AG08396 (cell line): ENCODE measurements at regions not wholly inside any gene's neighbourhood (a gene's known extent, or its start where the extent isn't known, plus 50 kb on each side); places are given as distances from the start of the nearest gene placed in this dataset.
"Not testable (repeated sequence)": the region's sequence is repeated elsewhere in the genome, so short reads cannot be mapped to it uniquely, and the experiment has no call there.

Source experiments
- DNase-seq: peaks from one replicate; pipeline ENCODE4 v3.0.0; 2012; ENCODE audit warnings: low spot score, mixed read lengths

DNA sequence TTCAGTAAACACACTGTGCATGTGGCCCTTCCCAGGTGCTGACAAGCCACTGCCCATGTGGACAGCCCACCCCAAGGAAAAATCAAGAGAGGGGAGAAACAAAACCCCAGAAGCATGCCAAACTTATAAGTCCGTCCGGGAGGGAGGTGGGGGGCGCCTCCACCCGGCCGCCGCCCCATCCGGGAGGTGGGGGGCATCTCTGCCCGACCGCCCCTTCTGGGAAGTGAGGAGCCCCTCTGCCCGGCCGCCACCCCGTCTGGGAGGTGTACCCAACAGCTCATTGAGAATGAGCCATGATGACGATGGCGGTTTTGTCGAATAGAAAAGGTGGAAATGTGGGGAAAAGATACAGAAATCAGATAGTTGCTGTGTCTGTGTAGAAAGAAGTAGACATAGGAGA lies 53.8 kb upstream of the C2CD4B start:
- DNase-seq = no peak

DNA sequence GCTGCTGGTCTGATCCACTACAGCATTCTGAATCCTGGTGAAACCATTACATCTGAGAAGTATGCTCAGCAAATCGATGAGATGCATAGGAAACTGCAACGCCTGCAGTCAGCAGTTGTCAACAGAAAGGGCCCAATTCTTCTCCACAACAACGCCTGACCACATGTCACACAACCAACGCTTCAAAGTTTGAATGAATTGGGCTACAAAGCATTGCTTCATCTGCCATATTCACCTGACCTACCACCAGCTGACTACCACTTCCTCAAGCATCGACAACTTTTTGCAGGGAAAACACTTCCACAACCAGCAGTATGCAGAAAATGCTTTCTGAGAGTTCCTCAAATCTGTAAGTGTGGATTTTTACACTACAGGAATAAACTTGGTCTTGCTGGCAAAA lies 54.7 kb upstream of the C2CD4B start:
- DNase-seq = no peak

DNA sequence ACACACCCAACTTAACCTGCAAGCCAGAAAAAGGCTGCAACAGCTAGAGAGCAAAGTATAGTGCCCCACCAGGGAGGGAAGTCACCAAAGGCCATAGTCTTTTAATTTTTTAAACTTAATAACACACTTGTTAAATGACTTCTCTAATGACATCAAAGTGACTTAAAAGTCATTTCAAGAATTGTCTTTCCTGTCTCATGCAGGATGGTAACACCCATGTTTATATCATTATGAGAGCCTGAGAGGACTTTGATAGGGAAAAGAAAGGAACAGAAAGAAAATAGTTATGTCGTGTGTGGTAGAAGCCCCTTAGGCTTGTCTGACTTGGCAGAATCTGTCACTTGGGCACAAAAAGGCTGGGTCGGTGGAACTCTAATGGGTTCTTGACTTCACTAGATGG lies 57.9 kb upstream of the C2CD4B start:
- no peak for DNase-seq

DNA sequence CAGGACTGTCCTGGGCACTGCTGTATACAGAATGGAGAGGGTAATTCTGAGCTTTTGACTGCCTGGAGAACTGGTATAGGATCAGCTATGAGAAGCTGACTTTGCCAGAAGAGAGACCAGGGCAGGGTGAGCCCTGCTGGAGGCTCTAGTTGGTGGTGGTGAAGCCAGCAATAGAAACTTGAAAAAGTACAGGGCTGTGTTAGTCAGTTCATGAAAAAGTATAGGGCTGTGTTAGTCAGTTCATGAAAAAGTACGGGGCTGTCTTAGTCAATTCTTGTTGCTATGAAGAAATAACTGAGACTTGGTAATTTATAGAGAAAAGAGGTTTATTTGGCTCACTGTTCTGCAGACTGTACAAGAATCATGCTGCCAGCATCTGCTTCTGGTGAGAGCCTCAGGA lies 63.5 kb upstream of the C2CD4B start:
- DNase-seq = no peak

DNA sequence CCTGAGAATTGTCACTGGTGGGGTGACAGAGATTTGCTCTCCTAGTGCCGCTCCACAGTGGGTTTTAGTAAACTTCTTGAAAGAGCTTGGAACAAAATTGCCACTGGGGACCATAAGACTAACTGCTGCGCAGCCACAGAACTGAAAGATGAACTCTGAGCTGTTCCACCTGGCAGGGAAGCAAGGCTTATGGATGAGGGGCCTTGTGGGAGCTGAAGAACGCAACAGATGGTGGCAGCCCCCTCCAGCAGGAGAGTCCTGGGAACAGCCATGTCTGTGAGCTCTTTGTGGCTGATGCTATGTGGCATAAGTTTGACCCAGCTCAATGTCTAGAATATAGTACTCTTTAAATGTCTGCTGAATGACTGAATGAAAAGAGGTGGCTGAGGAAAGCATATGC lies 66.8 kb upstream of the C2CD4B start:
- no peak for DNase-seq

DNA sequence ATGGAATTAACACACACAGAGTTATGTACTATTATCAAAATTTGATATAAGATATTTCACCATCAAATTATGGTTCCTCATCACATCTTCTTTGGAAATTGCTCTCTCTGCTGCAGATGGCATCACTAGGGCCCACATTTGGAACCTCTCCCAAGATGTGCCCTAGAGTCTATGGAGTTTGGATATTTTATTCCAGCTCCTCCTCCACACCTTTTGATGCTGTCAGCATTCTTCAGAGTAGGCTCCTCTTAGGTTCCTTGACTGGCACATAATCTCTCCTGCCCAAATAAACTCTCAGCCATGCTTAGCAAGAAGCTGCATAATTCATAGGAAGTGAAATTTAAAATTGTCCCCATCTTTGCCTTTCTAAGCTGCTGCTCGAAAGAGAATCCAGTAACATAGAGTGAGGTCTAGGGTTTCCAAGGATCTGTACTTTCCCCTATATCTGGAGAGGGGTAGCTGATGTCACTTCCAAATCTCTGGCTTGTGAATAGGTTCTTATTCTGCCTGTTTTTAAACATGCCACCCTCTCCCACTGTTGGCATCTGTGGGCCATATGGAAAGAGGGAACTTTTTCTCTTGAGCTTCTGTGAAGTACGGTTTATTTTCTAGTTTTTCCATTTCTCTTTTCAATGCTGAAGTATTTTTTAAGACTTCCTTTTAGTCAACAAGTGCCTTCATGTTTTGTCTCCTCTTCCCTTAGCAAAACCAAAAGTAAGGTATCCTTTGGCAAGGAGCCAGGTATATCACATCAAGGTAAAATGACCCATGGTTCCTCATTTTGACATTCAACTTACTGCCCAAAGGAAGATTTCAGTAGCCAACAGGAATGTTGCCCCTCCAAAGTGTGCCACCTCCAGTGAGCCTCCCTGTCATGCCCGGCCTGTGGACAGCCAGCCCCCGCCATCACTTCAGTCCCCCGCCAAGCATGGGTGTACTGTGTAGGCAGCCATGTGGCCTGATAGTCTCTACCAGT lies 75.3 kb upstream of the C2CD4B start:
- no peak for DNase-seq

DNA sequence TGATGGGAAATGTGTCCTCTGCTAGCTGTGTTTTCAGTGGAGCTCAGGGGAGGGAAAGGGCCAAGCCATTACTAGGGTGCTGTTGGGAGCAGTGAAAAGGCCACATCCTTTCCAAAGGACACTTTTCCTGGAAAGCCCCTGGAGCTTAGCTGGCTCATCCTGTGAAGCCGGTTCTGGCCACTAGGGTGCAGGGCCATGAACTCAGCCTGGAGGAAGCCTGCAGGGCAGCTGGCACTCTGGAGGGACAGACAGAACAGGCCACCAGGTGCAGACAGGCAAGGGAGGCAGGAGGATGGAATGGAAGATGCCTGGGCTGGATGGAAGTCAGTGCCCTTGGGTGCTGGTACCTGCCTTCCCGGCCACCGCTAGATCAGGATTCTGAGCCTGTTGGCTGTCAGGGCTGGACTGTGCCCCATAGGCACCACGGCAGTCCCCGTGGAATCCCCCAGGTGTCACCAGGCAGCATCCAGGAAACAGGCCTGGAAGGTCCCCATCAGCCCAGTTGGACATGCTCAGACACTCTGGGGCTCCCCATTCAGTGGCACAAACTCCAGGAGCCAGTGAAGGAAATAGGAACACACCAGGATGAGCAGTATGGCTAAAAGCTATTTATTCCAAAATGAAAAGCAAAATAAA lies 76.2 kb upstream of the C2CD4B start:
- no peak for DNase-seq

DNA sequence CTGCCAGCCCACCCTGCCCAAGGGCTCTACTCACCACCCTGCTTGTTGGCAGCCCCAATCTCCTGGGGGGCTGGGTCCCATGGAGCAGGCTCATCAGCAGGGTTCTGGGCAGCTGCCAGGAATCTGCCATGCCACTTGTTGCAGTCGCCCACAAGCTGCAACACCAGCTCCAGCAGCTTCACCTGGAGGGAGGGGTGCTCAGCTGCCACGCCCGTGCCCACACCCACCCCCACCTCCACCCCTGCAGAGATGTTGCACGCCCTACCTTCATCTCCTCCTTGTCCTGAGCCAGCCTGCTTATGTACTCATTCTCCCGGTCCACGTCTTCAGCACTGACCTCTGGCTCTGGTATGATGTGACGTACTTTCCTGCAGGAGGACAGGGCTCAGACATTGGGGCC lies 77.9 kb upstream of the C2CD4B start:
- DNase-seq = no peak

DNA sequence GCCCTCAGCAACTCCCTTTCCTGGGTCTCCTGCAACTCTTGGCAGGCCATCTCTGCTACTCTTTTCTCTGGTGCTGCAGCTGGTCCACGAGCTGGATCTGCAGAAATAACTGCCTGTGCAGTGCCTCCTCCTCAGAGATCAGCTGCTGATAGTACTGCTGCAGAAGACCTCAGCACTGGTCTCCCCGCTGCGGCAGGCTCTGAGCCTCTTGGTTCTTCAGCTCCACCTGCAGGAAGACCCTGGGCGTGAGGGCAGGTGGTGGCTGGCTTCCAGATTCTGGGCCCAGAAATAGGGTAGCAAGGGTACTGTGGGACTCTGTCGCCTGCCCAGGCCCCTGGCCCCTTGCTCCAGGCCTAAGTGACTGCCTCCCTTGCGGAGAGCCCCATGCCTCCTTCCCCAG lies 79.7 kb upstream of the C2CD4B start:
- no peak for DNase-seq

DNA sequence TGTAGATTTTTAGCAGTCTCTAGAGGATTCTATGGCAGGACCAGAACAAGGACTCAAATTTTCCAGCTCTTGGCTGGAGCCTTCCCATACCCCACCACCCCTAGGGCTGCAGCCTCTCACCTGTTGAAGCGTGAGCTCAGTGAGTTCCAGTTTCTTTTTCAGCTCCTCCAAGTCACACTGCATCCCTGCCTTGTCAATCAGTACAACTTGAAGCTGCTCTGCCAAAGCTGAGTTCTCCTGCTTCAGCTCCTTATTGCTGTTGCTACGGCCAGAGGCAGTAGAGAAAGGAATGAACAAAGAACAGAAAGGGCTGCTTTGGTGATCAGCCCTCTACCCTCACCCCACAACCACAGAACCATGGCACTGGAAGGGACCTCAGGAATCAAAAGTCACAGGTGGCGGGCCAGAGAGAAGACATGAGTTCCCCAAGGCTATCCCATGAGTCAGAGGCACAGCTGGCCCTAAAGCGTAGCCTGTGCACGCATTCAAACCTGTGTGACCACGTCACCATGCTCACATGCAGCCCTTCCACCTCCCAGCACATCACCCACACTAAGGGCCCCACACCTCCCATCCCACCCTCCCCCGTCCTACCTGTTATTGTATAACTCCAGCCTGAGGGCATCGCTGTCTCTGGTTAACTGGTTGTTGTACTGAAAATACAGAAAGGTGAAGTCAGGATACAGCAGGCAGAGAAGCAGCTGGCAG lies 83.3 kb upstream of the C2CD4B start:
- no peak for DNase-seq

DNA sequence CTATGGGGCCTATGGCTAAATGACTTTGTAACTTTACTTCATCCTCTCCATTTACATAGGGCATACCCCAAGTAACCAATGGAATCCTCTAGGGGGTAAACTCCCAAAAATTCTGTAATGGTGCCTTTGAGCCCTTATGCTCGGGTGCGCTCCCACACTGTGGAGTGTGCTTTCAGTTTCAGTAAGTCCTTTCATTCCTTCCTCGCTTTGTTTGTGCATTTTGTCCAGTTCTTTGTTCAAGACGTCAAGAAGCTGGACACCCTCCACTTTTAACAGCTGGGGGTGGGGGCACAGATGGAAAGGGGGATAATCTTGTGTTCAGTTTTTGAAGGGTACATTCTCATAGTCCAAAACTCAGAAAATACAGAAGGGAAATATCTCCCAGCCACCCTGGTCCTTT lies 84.4 kb upstream of the C2CD4B start:
- no peak for DNase-seq

DNA sequence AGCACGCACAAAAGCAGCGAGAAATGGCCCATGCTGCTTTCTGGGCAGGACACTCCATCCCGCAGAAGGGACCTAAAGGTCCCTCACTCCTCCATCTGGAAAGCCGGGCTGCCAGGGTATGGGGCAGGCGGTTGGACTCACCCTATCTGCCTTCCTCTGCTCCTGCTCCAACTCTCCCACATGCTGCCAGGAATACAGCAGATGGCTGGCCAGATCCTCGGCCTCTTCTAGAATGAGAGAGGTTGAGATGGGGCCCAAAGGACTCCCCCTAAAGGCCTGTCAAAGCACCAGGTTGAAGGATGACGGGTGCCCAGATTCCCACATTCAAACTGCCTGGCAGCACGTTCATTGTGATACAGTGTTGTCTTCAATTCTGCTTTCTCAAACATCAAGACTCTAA lies 85.1 kb upstream of the C2CD4B start:
- no peak for DNase-seq

DNA sequence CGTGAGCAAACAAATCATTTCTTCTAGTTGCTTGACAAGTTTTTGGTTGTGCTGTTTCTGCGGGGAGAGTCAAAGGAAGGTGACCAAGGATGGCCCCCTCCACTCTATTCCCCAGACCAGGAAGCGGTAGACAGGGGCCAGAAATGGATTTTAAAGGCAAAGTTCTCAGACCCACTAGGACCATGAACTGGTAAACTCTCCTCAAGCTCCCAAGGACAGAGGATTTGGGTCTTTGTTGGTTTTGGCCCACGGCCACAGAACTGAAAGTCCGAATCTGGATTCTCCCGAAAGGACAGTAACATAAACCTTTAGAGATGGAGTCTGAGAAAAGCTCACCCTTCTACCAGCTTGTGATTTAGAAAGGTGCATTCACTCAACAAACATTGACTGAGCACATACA lies 85.9 kb upstream of the C2CD4B start:
- DNase-seq = no peak

DNA sequence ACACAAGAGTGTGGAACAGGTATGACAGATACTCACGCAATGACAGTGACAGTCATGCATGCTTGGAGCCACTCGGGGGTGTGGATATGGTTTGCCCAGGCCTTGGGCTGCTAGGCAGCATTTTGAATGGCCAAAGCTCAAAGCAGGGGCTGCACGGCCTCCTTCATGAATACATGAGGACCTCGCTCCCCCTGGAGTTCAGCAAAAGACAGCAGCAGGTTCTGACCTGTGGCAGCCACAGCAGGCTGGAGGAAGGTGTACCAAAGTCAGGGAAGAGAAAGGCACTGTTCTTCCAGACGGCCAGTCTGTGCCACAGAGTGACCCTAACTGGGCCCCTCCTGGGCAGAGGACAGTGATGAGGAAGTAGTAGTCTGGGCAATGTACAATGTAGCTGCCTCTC lies 88.2 kb upstream of the C2CD4B start:
- DNase-seq = no peak

DNA sequence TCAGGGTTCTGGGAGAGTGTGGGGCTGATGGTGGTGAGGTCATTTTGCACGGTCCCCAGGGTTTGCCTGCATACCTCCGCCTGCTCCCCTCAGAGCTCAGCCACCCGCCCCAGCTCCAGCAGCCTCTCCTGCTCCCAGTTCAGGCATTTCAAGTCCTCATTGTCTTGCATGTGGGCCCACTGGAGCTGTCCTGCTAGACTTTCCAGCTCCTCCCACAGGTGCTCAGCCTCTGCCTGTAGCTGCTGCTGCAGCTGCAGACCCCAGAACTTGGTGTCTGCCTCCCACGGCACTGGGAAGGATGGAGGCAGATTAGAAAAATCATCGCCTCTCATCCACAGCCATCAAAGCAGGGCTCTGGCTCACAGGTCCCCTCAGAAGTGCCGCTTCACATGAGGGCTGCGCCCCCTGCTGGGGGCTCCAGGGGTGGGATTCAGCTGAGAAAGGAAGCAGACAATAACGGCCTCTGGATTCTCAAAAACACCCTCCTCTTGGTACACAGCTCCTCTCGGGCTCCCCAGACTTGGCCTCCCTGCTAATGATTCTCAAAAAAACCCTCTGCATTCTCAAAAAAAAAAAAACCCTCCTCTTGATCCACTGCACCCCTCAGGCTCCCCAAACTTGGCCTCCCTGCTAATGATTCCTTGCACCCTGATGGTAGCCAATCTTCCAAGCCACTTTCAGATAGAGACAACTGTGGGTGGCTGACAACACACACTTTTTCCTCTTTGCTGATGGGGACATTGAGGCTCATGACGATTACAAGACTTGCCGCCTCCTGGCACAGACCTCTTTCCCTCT lies 89.3 kb upstream of the C2CD4B start:
- DNase-seq = peak; percentile 67

DNA sequence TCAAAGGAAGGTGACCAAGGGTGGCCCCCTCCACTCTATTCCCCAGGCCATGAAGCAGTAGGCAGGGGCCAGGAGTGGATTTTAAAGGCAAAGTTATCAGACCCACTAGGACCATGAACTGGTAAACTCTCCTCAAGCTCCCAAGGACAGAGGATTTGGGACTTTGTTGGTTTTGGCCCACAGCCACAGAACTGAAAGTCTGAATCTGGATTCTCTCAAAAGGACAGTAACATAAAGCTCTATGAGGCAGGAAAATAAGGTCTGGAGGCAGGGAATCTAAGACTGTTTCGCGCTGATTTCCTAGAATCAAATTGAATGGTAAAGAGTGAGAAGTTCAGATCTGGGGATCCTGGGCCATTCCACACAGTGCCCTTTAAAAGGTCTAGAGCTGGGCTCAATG lies 91.3 kb upstream of the C2CD4B start:
- not testable (repeated sequence) for DNase-seq

DNA sequence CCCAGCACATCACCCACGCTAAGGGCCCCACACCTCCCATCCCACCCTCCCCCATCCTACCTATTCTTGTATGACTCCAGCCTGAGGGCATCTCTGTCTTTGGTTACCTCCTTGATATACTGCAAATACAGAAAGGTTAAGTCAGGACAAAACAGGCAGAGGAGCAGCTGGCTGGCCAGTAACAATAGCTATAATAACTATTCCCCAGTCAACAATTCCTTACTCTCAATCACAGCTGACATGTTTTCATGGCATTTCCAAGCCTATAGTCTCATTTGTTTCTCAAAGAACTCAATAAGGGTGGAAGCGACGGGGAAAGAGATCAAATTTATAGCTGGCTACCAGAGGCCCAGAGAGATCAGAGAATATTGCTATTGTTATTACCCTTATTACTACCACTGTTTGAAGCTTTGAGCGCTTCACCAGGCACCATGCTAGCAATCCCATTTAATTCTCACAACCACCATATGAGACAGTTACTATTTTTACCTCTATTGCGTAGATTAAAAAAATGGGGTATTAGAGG lies 93.0 kb upstream of the C2CD4B start:
- DNase-seq = no peak

DNA sequence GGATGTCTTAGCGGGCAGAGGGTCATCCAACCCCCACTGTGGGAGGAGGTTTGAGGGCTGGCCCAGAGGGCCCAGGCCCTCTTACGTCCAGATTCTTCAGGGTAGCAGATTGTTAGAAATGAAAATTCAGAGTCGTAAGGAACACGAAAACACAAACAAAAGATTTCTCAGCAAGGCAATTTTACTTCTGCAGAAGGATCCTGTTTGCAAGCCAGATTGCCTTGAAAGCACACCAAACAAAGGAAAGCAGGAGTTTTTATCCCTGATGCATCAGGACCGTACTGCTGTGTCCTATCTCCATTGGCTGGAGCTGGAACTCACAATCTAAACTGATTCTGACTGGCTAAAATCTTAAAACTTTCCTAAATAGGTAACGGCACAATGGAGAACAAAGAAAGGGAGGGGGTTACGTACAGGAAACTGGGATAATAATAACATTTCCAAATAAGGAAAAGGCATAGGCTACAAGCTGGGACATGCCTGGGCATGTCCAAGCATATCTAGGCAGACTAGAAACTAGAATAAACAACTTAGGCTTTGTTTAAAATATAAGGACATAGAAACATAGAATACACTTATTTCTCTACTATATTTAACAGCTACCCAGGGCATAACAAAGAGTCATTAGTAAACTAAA lies 97.3 kb upstream of the C2CD4B start:
- DNase-seq = no peak

DNA sequence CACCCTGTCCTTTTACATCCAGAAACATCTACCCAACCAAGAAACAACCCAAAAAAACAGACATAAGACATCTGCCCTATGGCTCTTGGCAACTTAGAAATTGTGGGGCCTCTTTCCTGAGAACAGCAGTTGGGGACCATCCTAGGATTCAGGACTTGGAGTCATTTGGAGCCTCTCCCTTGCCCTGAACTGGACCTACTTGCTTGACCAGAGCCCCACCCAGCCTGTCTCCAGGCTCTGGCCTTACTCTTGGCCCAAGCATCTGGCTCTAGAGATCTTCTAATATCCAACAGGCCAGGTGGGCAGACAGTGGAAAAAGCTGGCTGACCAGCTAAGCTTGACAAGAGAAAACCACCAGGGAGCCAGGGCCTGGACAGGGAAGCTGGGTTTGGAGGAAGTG lies 99.1 kb upstream of the C2CD4B start:
- DNase-seq = no peak

DNA sequence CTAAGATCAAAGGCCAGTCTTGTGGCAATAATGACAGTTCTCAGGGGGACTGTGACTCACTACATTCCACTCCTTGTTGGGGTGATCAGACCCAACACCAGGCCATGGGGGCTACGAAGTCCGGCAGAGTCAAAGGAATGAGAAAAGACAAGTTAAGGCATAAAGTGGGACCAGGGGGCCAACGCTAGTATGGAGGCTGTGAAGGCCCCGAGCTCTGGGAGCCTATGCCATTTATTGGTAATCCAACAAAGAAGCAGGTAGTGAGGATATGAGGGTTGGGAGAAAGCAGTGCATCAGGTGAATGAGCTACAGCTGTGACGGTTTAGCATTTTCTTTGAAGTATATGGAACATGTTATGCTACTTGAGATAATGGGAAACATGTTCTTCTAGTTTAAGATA lies 104.4 kb upstream of the C2CD4B start:
- no peak for DNase-seq

DNA sequence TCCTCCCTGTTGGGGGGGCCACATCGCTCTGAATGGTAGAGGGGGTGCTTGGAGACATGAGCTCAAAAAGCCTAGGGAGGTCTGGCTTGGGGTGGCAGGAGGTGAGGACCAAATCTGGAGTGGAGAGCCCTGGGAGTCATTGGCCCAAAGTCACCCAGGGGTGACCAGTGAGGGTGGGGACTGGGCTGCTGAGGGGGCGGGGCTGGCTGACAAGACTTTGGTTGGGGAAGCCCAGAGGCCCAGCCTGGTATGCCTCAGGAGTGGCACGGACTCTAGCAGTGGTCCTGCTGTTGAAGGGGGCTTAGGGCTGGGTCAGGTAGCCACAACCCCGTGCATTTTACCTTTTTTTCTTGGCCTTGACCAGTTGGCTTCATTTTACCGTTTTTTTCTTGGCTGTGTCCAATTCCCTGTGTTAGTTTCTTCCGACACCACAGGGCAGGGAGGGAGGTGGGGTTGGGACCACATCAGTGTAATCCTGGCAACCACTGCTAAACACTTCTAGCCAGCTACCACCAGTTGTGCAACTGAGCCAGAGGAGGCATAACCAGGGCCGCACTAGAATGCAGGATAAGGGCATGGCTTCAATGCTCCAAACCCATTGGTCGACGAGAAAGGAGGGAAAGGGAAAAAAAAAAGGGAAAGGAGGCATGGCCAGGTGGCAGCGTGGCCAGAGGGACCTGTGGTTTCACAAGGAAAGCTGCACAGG lies 105.3 kb upstream of the C2CD4B start:
- no peak for DNase-seq
